ENCODE measurements at regions not wholly inside any gene's neighbourhood (a gene's known extent, or its start where the extent isn't known, plus 50 kb on each side); places are given as distances from the start of the nearest gene placed in this dataset.

DNA sequence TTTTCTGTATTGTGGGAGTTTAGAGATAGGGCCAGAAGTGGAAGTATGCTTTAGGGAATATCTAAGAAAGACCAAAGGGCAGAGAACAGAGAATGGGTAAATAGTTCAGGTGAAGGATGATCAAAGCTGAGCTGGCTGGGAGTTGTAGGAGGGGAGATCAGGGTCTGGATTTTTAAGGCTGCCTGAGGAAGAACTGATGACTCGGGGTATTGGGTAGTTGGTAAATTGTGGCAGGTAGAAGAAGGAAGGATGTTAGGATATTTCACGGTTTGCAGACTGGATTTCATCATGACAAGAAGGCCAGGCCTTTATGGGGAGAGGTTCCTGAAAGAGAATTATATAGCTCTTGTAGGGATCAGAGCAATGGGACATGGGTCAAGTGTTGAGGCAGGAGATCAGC is 492.9 kb downstream of the UTRN start:
- BruUV-seq (replicated peaks) = no TSS peak
- H3K36me3 ChIP-seq (replicated peaks in 1 of 2; ENCODE audit: control insufficient read depth in 1 of 2, insufficient read depth in 2 of 2, low read length in 2 of 2) = peaks cover 30 to 53% of the 10 kb centered on the region in 2 experiments
- no peak for DNase-seq (ENCODE audit: low spot score)
- no peak overlapping the region for H3K4me3 ChIP-seq (replicated peaks in 1 of 3; ENCODE audit: insufficient read depth in 1 of 3, low read depth in 2 of 3, low read length in 3 of 3)
- FAIRE-seq = no peak
- no peaks in the 10 kb centered on the region for H3K79me2 ChIP-seq (ENCODE audit: insufficient read depth, low read length)
- H3K27me3 ChIP-seq (ENCODE audit: control insufficient read depth in 1 of 2, insufficient read depth in 2 of 2, low read length in 2 of 2) = no peaks in the 10 kb centered on the region
- no peak for ATAC-seq
- H2AFZ ChIP-seq (ENCODE audit: low read length) = no peak overlapping the region
- ChIA-PET CTCF (ENCODE audit: low intra/inter-chr PET ratio, low total read pairs) (interaction anchor here (2.0 kb wide), 1 partner anchor 192 kb away, joined by 5 read pairs; no protein-coding TSS in a partner anchor), POLR2A (no interaction called here)
- no peaks in the 10 kb centered on the region for H3K9me3 ChIP-seq (ENCODE audit: low read length)
- H4K20me1 ChIP-seq (ENCODE audit: insufficient read depth, low read length) = no peaks in the 10 kb centered on the region
- intact Hi-C loops (cut with micrococcal nuclease; ENCODE audit: unreplicated experiment) (loop anchor here (2.0 kb wide), 1 partner anchor 193 kb away; no protein-coding TSS in a partner anchor), in situ Hi-C loops (cut with HindIII; ENCODE audit: extremely low pct_ligation_motif_present, low pct_unique_long_range_greater_than_20kb) (no loop called here)
- TF ChIP-seq, protein P1, sequence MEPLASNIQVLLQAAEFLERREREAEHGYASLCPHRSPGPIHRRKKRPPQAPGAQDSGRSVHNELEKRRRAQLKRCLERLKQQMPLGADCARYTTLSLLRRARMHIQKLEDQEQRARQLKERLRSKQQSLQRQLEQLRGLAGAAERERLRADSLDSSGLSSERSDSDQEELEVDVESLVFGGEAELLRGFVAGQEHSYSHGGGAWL (CRISPR knock-in tag; IDR thresholded peaks at IDR 0.05) = no peak
- TF ChIP-seq, protein P2, sequence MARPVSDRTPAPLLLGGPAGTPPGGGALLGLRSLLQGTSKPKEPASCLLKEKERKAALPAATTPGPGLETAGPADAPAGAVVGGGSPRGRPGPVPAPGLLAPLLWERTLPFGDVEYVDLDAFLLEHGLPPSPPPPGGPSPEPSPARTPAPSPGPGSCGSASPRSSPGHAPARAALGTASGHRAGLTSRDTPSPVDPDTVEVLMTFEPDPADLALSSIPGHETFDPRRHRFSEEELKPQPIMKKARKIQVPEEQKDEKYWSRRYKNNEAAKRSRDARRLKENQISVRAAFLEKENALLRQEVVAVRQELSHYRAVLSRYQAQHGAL (CRISPR knock-in tag; IDR thresholded peaks at IDR 0.05; ENCODE audit: not compliant biosample characterization) = no peak
- TF ChIP-seq MAFK (conservative IDR thresholded peaks at IDR 0.05 in 1 of 2, IDR thresholded peaks at IDR 0.05 in 1 of 2; ENCODE audit: low read length in 2 of 2) (peak; percentile 80 to 87), MAFF (IDR thresholded peaks at IDR 0.05; ENCODE audit: low read depth, low read length) (peak; percentile 70), FOXC1 (CRISPR knock-in tag; IDR thresholded peaks at IDR 0.05; ENCODE audit: borderline replicate concordance) (no peak)
- peaks cover 21% of the 10 kb centered on the region for H3K4me1 ChIP-seq (ENCODE audit: insufficient read depth, low read length)
- H3K4me2 ChIP-seq (ENCODE audit: low read depth, low read length) = no peak overlapping the region
- 96% methylated on average over 2 of the region's 2 CpGs for WGBS (ENCODE audit: low lambda C conversion rate)
- no peak overlapping the region for H3K9ac ChIP-seq (ENCODE audit: insufficient read depth, low read depth, low read length)
- H3K27ac ChIP-seq (ENCODE audit: extremely low read length, insufficient read depth, low read length) = no peak overlapping the region

DNA sequence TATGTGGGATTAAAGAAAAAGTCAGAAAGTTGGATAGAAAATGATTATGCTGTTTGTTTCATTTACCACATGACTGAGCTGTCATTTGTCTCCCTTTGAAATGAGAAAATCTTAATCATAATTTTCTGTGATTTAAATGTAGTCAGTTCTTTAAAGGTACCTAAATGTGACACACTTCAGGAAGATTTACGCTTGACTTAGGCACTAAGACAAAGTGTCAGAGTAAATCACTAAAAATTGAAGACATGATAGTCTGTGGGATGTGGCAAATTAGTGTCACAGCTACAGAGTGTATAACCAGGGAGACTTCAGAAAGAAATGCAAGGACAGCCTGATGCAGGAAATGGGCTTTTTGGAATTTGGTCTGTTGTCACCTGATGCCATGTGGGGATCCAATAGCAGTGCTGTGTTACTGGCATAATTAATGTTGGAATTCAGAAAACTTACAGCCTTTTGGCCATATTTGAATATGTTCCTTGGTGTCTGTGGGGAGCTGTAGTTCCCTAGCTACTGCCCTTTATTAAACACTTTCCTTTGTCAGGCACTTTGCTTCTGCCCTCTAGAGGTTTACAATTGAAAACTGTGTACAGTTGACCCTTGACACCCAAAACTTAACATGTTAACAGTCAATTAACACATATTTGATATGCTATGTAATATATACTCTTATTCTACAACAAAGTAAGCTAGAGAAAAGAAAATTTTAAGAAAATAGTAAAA is 493.8 kb downstream of the UTRN start:
- Histone ChIP-seq H2AFZ (ENCODE audit: low read length) (no peak overlapping the region), H3K27ac (ENCODE audit: extremely low read length, insufficient read depth, low read length) (no peak overlapping the region), H3K36me3 (replicated peaks in 1 of 2; ENCODE audit: control insufficient read depth in 1 of 2, insufficient read depth in 2 of 2, low read length in 2 of 2) (peaks cover 24 to 52% of the 10 kb centered on the region in 2 experiments), H4K20me1 (ENCODE audit: insufficient read depth, low read length) (no peaks in the 10 kb centered on the region), H3K4me3 (replicated peaks in 1 of 3; ENCODE audit: insufficient read depth in 1 of 3, low read depth in 2 of 3, low read length in 3 of 3) (no peak overlapping the region), H3K27me3 (ENCODE audit: control insufficient read depth in 1 of 2, insufficient read depth in 2 of 2, low read length in 2 of 2) (no peaks in the 10 kb centered on the region), H3K4me2 (ENCODE audit: low read depth, low read length) (no peak overlapping the region), H3K9ac (ENCODE audit: insufficient read depth, low read depth, low read length) (no peak overlapping the region), H3K79me2 (ENCODE audit: insufficient read depth, low read length) (no peaks in the 10 kb centered on the region), H3K4me1 (ENCODE audit: insufficient read depth, low read length) (peaks cover 21% of the 10 kb centered on the region), H3K9me3 (ENCODE audit: low read length) (no peaks in the 10 kb centered on the region)
- no TSS peak for BruUV-seq (replicated peaks)
- intact Hi-C loops (cut with micrococcal nuclease; ENCODE audit: unreplicated experiment) (loop anchor here (2.0 kb wide), 1 partner anchor 194 kb away; no protein-coding TSS in a partner anchor), in situ Hi-C loops (cut with HindIII; ENCODE audit: extremely low pct_ligation_motif_present, low pct_unique_long_range_greater_than_20kb) (no loop called here)
- CTCF ChIA-PET (ENCODE audit: low intra/inter-chr PET ratio, low total read pairs) = interaction anchor here (2.0 kb wide), 1 partner anchor 193 kb away, joined by 5 read pairs; no protein-coding TSS in a partner anchor
- peak; percentile 75 for ATAC-seq
- FAIRE-seq = no peak
- peak; percentile 59 for TF ChIP-seq STAG1 (CRISPR knock-in tag; IDR thresholded peaks at IDR 0.05)
- peak; percentile 42; the same call in 1 of the 2 replicates for TF ChIP-seq HNF4G (IDR thresholded peaks at IDR 0.05; ENCODE audit: borderline replicate concordance, low read depth, low read length)
- no peak for TF ChIP-seq HNF4G (CRISPR knock-in tag; IDR thresholded peaks at IDR 0.05; ENCODE audit: borderline replicate concordance, low read depth)
- TF ChIP-seq, protein P3, sequence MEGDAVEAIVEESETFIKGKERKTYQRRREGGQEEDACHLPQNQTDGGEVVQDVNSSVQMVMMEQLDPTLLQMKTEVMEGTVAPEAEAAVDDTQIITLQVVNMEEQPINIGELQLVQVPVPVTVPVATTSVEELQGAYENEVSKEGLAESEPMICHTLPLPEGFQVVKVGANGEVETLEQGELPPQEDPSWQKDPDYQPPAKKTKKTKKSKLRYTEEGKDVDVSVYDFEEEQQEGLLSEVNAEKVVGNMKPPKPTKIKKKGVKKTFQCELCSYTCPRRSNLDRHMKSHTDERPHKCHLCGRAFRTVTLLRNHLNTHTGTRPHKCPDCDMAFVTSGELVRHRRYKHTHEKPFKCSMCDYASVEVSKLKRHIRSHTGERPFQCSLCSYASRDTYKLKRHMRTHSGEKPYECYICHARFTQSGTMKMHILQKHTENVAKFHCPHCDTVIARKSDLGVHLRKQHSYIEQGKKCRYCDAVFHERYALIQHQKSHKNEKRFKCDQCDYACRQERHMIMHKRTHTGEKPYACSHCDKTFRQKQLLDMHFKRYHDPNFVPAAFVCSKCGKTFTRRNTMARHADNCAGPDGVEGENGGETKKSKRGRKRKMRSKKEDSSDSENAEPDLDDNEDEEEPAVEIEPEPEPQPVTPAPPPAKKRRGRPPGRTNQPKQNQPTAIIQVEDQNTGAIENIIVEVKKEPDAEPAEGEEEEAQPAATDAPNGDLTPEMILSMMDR (CRISPR knock-in tag; IDR thresholded peaks at IDR 0.05) = peak; percentile 32
- peak; percentile 85; the same call in 1 of the 2 replicates for TF ChIP-seq ZNF232 (CRISPR knock-in tag; IDR thresholded peaks at IDR 0.05; ENCODE audit: borderline replicate concordance)
- TF ChIP-seq NR2F6 (IDR thresholded peaks at IDR 0.05) = peak; percentile 77
- peak; percentile 65 for TF ChIP-seq NR2F6 (CRISPR knock-in tag; IDR thresholded peaks at IDR 0.05)
- no peak for TF ChIP-seq ZNF777 (CRISPR knock-in tag; IDR thresholded peaks at IDR 0.05)
- TF ChIP-seq CHD2 (IDR thresholded peaks at IDR 0.05; ENCODE audit: low read depth, low read length) = no peak
- TF ChIP-seq PPARG (CRISPR knock-in tag; conservative IDR thresholded peaks at IDR 0.05) = peak; percentile 91
- 100% methylated on average over 1 of the region's 1 CpG for WGBS (ENCODE audit: low lambda C conversion rate)
- POLR2A ChIA-PET = no interaction called here
- DNase-seq (ENCODE audit: low spot score) = no peak

Measured in HepG2 (cell line).